HG02973 (cell line): ENCODE measurements at regions not wholly inside any gene's neighbourhood (a gene's known extent, or its start where the extent isn't known, plus 50 kb on each side); places are given as distances from the start of the nearest gene placed in this dataset.

ENCODE experiments used
- ATAC-seq: cut with Tn5 transposase; IDR thresholded peaks from one replicate; pipeline ENCODE4 v1.9.1; 2021; ENCODE audit warnings: moderate library complexity; ENCODE audit not compliant: unreplicated experiment

DNA sequence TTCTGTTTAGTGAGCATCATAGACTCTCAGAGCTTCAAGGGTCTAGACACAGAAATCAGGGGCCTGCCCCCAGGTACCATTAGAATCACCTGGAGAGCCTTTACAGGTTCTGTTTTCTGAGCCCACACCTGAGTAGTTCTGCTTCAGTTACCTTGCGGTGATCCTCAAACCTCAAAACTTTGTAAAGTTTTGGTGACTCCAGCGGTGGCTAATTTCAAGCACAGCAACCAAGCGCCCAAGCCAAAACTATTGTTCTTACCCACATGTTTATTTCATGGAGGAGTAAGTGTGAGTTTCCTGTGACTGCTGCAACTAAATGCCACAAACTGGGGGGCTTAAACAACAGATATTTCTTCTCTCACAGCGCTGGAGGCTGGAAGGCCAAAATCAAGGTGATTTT lies 108.9 kb downstream of the FOXD1 start:
- ATAC-seq, result no peak

DNA sequence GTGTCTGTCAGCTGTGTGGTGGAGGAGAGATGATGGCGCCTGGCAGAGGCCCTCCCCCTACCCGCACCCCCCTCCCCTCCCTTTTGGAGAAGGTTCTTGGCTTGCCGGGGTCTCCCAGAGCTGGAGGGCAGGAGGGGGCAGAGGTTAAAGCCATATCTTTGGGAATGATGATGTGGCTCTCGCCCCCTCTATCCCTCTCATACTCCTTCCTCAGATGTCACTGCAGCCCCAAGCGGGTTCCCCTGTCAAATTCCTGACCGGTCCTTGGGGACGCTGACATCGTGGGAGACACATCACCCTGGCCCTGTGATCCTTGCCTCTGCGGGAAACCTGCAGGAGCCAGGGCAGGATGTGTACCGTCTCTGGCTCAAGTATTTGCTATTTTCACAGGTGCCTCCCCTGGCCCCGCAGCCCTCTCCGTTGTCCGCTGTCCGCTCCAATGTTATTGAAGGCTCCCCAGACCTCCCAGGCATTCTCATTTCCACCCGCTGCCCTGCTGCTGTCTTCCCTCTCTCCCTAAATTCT lies 109.5 kb downstream of the FOXD1 start:
- ATAC-seq, result no peak

DNA sequence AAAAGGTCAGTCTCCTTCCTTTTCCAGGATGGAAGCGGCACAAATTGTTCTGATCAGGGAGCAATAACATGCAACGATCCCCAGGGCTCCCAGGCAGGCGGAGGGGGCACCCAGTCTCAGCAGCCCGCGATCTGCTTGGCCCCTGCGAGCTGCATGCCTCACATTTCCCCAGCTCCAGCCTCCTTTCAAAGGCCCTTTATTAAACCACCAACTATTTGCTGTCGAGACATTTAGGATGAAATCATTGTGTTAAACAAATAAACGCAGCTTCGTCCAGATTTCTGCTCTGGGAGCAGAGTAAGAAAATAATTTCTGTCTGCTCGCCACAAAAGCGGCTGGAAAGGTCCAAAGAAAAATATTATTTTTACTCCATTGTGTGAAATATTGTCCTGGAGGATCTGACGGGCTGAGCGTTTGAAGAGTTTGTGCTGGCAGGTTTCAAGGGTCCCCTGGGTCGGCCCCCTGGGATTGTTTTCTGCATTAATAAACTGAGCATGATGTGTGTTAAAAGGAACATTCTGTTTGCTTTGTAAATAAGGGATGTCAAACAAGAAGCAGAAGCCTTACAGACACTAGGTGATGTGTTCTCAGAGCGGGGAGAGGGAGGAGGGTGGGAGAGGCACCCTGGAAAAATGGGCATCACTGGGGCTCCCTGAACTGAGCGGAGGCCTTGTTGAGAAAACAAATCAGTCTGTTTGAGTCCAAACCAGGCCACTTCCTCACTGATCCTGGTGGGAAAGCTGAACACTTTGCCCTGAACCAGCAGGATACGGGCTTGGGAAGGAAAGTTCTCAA lies 110.1 kb downstream of the FOXD1 start:
- no peak for ATAC-seq

DNA sequence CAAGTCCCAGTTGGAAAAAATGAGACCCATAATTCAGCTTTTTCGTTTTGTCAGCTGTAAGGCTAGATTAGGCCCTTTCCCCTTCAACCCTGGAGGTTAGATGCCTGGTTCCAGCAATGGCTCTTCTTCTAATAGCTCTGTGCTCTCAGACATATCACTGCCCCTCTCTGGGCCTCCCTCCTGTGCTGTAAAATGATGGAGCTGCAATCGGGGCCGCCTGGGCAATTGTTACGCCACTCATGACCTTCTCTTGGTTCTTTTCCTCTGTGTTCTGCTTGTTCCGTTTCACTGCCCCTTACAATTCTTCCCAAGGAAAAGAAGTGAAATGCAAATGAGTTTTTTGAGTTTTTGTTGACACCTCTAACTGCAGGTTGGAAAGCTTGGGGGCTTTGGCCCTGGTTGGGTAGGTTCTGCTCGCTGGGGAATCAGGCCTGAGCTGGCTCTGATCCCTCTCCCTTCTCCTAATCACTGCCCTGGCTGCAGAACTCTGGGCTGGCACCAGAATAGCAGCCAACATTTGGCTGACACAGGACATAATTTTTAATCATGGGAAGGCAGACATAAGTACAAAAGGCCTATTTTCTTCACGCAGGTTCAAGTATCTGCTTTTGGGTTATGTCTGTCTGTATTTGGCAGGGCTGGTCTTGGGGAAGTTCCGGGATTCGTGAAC lies 110.9 kb downstream of the FOXD1 start:
- no peak for ATAC-seq

DNA sequence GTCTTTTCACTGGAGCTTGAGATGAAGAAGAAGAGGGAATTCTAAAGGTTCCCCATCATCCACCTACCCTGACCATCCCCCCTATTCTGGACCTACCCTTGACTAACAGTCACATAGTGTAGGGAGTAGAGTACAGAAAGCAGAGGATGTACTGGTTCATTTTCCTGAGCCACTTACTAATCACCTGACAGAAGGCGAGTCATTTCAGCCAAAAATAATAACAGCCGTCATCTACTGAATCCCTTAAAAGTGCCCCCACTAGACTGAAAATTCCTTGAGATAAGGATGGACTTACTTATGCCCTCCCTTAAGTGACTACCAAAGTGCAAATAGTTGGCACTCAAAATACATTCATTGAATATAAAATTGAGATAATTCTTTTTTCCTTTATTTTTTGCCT lies 112.2 kb downstream of the FOXD1 start:
- no peak for ATAC-seq

DNA sequence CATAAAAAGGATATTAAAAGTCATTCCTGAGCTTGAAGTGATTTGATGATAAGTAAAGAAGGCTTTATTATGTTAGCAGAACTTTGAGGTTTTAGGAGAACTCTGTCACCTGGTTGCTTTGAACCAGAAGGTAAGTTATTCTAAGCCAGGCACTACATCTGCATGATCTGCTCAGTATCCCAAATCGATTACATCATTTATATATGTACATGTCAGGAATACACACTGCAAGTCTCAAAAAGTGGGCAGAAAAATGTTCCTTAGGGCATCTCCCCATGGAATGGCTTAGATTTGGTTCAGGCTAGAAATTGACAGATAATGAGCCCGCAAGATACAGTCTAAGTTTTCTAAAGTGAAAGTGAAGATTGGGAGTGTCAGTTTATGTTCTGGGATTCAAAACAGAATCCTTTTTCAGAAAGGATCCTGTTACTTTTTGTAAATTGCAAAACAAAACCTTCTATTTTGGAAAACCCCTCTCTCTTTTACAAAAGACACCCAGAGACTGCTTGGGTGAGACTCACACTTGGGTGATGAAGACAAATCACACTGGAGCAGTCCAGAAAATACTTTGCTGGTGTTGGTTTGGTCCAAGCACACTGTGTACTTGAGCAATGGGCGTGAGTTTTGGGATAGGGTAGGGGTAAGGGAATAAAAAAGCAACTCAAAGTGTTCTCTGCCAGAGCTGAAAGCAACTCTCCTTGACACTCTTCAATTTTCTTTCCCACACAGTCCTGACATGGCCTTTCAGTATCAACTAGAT lies 114.5 kb downstream of the FOXD1 start:
- no peak for ATAC-seq

DNA sequence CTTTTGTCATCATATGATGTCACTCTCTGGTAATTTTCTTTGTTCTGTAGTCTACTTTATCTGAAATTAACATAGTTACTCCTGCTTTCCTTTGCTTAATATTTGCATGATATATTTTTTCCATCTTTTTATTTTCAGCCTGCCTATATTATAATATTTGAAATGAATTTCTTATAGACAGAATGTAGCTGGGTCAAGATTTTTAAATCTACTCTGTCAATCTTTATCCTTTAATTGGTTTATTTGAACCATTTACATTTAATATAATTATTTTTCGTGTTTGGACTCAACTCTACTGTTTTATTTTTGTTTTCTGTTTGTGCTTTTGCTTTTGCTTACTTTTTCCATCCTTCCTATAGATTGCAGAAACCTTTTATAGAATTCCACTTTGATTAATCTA lies 118.0 kb downstream of the FOXD1 start:
- no peak for ATAC-seq

DNA sequence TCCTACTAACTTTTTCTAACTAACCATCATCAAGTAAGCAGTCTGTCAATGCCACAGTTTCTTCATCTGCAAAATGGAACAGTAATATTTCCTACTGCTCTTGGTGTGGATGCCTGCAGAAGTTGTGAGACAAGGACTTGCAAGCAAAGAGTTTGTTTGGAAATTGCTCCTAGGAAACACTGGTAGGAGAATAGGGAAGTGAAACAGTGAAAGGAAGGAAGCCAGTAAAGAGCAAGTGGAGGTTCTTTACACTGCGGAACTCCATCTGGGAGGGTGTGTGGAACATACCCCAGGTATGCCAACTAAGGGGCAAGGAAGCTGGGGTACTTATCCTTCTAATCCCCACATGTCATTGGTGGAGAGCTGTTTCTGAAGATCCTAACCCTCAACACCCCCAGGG lies 119.9 kb downstream of the FOXD1 start:
- ATAC-seq, result no peak

DNA sequence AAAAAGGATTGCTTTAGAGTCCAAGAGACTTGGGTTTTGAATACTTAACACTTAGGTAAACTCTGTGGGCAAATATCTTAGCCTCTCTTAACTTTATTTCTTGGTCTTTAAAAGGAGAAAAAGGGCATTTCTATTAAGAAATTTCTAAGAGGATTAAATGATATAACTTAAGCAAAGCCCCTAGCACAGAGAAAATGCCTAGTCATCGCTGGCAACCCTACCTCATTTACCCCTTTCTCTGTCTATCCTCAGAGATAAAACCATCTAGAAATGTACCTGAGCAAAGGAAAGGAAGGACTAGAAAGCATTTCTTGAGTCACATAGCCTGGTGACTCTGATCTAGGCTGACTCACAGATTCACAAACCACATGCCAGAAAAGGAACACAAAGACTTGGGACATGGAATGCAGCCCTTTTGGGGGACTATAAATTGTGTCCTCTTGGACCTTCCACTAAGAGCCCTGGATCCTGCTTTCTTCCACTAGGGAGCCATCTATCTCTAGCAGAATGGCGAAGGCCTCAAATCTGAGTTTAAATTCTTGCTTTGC lies 120.6 kb downstream of the FOXD1 start:
- ATAC-seq, result no peak

DNA sequence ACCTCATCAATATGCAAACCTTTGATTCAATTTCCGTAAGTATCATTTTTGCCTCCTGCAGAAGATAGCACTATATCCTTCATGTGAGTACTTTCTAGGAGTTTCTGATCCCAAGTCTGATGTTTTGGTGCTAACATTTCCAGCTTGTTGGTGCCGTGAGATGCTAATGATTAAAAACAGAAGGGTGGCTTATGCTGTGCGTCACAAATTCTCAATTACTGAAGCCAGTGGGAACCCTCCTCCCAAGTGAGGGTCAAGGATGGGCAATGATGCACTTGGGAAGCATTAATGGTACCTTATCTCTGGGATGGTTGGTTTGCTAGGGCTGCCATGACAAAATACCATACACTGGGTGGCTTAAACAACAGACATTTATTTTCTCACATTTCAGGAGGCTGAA lies 123.0 kb downstream of the FOXD1 start:
- ATAC-seq, result no peak

DNA sequence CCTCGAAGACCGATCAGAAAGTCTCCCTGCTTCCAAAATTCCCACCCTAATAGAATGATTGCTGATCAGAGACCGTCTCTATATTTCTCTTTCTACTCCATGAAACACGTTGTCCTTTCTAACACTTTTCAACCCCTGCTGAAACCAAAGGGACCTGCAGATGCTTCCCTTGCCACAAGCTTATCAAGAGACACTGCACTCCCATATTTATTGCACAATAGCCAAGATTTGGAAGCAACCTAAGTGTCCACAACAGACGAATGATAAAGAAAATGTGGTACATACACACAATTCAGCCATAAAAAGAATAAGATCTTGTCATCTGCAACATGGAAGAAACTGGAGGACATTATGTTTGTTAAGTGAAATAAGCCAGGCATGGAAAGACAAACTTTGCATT lies 125.1 kb downstream of the FOXD1 start:
- no peak for ATAC-seq

DNA sequence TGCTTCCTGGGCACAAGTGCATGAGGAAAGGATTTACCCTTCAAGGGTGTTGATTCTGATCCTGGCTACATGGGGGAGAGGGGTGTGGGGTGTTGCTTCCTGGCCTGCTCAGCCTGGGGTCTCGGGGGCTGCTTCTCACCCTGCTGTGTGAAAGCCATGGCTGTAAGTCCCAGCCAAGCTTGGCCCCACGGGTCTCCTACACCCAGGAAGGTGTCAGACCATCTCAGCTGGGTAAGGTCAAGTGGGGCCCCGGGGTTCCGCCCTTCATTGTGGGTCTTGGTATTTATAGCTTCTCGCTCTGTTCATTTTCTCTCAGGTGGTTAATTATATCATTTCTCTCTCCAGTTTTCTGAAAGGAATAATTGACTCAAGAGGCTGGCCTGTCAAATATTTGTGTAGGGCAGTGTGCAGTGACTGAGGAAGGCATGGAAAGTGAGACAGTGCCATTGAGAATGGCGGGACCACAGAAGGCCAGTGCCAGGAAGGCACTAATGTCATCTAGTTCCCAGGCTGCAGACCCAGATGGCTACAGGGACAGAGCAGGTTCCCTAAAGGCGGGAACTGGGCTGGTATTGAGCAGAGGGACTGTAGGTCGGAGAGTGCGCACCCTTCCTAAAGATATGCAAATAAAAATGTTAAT lies 126.0 kb downstream of the FOXD1 start:
- no peak for ATAC-seq

DNA sequence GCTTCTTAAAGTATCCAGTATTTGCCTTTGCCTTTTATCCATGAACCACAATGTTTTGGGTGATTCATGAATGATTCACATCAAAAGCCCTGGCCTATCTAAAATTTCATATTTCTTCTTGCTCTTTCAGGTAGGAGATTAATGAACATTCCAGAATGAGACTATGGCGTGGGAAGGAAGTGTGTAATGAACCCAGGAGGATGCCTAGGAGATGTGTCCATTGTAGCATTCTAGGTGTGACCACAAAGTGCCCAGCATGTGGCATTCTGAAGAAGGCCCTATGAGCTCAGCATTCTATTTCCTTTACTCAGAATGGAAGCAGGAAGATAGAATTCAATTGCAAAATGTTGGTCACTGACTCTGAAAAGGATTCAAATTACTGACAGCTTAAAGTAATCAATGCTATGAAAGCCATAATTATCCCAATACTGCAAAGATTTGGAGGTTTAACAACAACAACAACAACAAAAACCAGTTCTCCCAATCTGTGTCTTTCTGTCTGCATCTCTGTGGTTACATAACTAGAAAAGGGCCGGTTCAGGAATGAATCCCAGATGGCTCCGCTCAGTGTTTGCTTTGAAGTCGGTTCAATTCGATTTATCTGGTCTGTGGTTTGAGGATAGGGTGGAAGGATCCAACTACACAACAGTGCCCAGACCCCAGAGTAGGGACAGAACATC lies 126.7 kb downstream of the FOXD1 start:
- no peak for ATAC-seq

DNA sequence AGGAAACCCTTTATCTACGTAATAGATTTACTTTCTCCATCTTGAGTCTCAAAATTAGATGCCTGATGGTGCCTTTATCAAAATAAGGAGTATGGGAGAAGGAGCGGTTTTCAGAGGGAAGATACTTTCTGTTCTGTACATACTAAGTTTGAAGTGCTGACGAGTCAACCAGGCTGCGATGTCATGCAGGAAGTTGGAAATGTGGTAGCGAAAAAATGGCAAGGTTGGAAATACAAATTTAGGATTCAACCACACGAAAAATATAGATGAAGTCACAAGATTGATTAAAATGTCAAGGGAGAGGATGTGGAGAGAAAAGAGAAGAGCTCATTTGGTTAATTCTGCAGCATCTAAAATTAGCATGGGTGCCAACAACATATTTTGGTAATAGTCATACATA lies 129.5 kb downstream of the FOXD1 start:
- no peak for ATAC-seq

DNA sequence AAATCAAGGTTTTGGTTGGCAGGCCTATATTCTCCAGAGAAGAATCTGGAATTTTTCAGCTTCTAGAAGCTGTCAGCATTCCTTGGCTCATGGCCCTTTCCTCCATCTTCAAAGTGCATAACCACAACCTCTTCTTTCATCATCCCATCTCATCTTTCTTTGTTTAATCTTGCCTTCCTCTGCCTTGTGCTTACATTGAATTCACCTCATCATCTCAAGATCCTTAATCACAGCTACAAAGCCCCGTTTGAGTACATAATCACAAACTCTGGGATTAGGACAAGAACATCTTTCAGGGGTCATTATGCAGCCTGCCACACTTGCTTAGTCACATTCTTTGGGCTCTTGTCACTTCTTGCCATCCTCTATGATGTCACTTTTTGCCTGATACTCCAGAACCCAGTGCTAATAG lies 130.3 kb downstream of the FOXD1 start:
- no peak for ATAC-seq

DNA sequence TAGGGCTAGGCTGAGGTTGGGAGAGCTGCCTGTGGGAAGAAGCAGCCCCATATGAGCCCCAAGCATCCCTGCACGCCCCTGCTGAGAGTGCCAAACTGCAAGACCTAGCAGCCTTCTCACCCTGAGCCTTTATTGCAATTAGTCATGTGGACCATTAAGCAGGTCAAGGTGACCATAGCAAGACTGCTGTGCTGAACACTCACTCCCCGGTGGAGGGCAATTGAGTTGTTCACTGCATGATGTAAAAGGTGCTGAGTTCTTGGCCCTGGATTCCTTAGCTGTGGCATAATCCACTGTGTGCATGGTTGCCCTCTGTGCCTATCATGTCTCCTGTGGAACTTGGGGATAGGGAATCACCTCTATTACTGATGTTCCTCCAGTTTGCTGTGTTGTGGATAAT lies 131.1 kb downstream of the FOXD1 start:
- no peak for ATAC-seq

DNA sequence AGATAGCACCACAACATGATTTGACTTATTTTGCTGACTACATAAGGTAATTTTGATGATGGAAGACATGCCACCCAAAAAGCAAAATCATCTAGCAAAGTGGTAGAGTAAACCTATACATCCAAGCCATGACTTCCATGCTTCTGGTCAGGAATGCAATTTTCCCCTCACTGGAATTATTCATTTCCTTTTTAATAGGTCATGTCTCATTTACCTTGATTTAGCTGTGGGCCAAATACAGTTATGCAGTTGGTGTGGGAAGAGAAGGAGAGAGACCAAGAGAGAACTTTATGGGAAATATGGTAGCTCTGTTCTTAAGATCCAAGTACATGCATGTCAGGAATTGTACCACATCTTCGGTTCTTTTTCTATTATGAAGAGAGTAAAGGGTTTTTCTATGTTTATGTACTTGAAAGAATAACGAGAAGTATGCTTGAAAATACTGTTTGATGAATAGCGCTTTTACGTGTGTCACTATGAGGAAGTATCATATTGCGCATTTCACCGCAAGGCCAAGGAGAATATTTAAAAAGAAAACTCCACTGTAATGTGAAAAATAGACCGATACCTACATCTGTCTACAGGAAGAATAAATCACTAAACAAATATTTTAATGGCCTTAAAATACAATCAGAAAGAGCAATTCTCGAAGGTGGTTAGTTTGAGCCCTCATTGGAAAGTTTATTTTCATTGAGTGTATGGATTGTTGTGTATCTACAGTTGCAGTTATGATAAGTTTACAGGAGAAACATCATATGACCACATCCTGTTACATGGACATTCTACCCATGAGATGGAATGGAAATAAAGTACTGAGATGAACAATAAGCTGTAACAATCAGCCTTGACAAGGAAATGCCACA lies 134.0 kb downstream of the FOXD1 start:
- ATAC-seq, result no peak

DNA sequence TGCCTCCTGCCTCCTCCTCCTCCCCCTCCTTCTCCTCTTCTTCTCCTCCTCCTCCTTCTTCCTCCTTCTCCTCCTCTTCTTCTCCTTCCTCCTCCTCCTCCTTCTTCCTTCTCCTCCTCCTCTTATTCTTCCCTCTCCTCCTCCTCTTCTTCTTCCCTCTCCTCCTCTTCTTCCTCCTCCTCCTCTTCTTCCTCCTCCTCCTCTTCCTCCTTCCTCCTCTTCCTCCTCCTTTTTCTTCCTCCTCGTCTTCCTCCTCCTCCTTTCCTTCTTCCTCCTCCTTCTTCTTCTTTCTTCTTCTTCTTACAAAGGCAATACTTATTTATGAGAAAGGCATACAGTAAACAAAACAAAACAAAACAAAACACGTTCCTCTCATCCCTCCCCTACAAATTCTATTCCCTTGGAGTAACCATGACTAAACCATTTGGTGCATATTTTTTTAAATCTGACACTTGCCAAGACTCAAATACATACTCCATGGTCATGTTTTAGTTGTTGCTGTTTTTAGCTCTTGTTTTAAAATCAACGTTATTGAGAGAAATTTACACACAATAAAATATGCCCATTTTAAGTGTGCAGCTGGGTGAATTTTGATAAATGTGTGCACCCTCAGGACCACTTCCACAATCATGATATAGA lies 135.6 kb downstream of the FOXD1 start:
- ATAC-seq, result no peak
